Pancreas (tissue), 10 donors: ENCODE measurements at regions not wholly inside any gene's neighbourhood (a gene's known extent, or its start where the extent isn't known, plus 50 kb on each side); places are given as distances from the start of the nearest gene placed in this dataset.

Experiments
- ATAC-seq, 4 donors: fragments of 200-7000 bp; cut with Tn5 transposase; one replicate each; pipeline versions ENCODE4 v1.8.0 to v1.9.1; 2020; ENCODE audit warnings: mild to moderate bottlenecking in 4 of 4, moderate library complexity in 4 of 4
- DNase-seq, 6 donors: peaks; one replicate each; pipeline ENCODE4 v3.0.0-alpha.2; 2020
- FAIRE-seq: peaks from 2 replicates; lab custom pipeline; 2012; peaks lifted over from hg19 to GRCh38; lab: Jason Lieb, UNC
- H3K27ac ChIP-seq, 4 donors: fragments of 200-600 bp; sonication (generic); 1 replicate in 3 of 4; 2 replicates in 1 of 4; pipeline versions ENCODE4 v1.5.0 to v1.8.0; 2020
- H3K27me3 ChIP-seq, 4 donors: fragments of 200-600 bp; one replicate each; pipeline ENCODE4 v1.8.0; 2021
- H3K36me3 ChIP-seq, 3 donors: fragments of 200-600 bp; sonication (generic) in 1 of 3; one replicate each; pipeline versions ENCODE4 v1.5.0 to v1.8.0; 2020 to 2021
- H3K4me1 ChIP-seq, 3 donors: fragments of 200-600 bp; one replicate each; pipeline ENCODE4 v1.8.0; 2021
- H3K4me3 ChIP-seq, 4 donors: fragments of 200-600 bp; sonication (generic) in 2 of 4; one replicate each; pipeline versions ENCODE4 v1.5.0 to v1.8.0; 2020 to 2021
- H3K9me3 ChIP-seq, 4 donors: fragments of 200-600 bp; one replicate each; pipeline ENCODE4 v1.8.0; 2021
- CTCF ChIP-seq, 4 donors: fragments of 200-600 bp; sonication (generic) in 3 of 4; IDR thresholded peaks; one replicate each; pipeline versions ENCODE4 v1.5.0 to v1.8.0; 2021; ENCODE audit warnings: antibody characterized with exemption in 4 of 4
- WGBS, 2 donors: extraction: QIAGEN DNeasy Blood & Tissue Kit; methylation state at CpG; one replicate each; pipeline ENCODE4 v1.1.7; 2013; 5-methylcytosine and 5-hydroxymethylcytosine counted together
- intact Hi-C, 3 donors: fragments of 100-400 bp; cut with DNase I; formaldehyde crosslinking; loops; one replicate each; pipeline versions ENCODE4 v1.11.1 to v1.14.2; 2022
- donor health status: healthy with polysubstance abuse.
- donor health status: DM: no; HTN: no; CAD: no; lungs with moderate emphysema.
- donor health status: DM: no; HTN: no; CAD: no.
- donor health status: control.
- donor health status: control.
- donor health status: Bipolar disorder and iron deficiency.
- donor health status: DM: yes; HTN: yes; CAD: no.
- donor health status: DM: no; HTN: no; CAD: no.
- donor health status: DM: no; HTN: no; CAD: no.
- donor health status: DM: yes; HTN: yes; CAD: no.

- no peak for TF ChIP-seq CTCF (IDR thresholded peaks at IDR 0.05)
- no peak for FAIRE-seq
- Histone ChIP-seq H3K36me3 (no peaks in the 10 kb centered on the region), H3K4me1 (no peaks in the 10 kb centered on the region), H3K4me3 (no peak overlapping the region), H3K27ac (no peak overlapping the region), H3K27me3 (no peaks in the 10 kb centered on the region), H3K9me3 (no peaks in the 10 kb centered on the region)
- ATAC-seq, result peak in 2 of 4 donors; percentile 32 to 54
- intact Hi-C loops, result no loop called here
- 44 to 51% methylated on average over 16 of the region's 16 CpGs for WGBS, 2 donors
- DNase-seq, result peak in 1 of 6 donors; percentile 48
These were observed 175.0 kb downstream of the URI1 start for GRCh38 chr19:30116984-30117555.

GRCh38 chr19:30117636-30118145 is 175.7 kb downstream of the URI1 start:
- intact Hi-C loops, result no loop called here
- ATAC-seq (no peak), FAIRE-seq (no peak), DNase-seq (peak in 1 of 6 donors; percentile 51)
- no peaks in the 10 kb centered on the region for H3K27me3 ChIP-seq
- H3K36me3 ChIP-seq, result no peaks in the 10 kb centered on the region
- no peaks in the 10 kb centered on the region for H3K4me1 ChIP-seq
- H3K9me3 ChIP-seq, result no peaks in the 10 kb centered on the region
- TF ChIP-seq CTCF (IDR thresholded peaks at IDR 0.05), result no peak
- WGBS, 2 donors, result 78 to 88% methylated on average over 12 of the region's 12 CpGs
- no peak overlapping the region for H3K4me3 ChIP-seq
- H3K27ac ChIP-seq, result no peak overlapping the region

GRCh38 chr19:30118221-30118620 is 176.2 kb downstream of the URI1 start:
- no peaks in the 10 kb centered on the region for H3K36me3 ChIP-seq
- no peaks in the 10 kb centered on the region for H3K4me1 ChIP-seq
- no peak for ATAC-seq
- H3K27me3 ChIP-seq, result no peaks in the 10 kb centered on the region
- no peaks in the 10 kb centered on the region for H3K9me3 ChIP-seq
- no peak overlapping the region for H3K4me3 ChIP-seq
- no peak for FAIRE-seq
- WGBS, 2 donors, result 74 to 85% methylated on average over 11 of the region's 11 CpGs
- no peak overlapping the region for H3K27ac ChIP-seq
- TF ChIP-seq CTCF (IDR thresholded peaks at IDR 0.05), result no peak
- intact Hi-C loops, result no loop called here
- DNase-seq, result no peak

- 53 to 58% methylated on average over 12 of the region's 12 CpGs for WGBS, 2 donors
- no peak for ATAC-seq
- no peaks in the 10 kb centered on the region for H3K27me3 ChIP-seq
- TF ChIP-seq CTCF (IDR thresholded peaks at IDR 0.05), result no peak
- no peaks in the 10 kb centered on the region for H3K36me3 ChIP-seq
- no peak overlapping the region for H3K27ac ChIP-seq
- no peak for FAIRE-seq
- no peaks in the 10 kb centered on the region for H3K4me1 ChIP-seq
- no peaks in the 10 kb centered on the region for H3K9me3 ChIP-seq
- peak in 1 of 6 donors; percentile 22 for DNase-seq
- intact Hi-C loops, result no loop called here
- H3K4me3 ChIP-seq, result no peak overlapping the region
These were observed 176.7 kb downstream of the URI1 start for GRCh38 chr19:30118760-30119159.

- no peak overlapping the region for H3K4me3 ChIP-seq
- no peaks in the 10 kb centered on the region for H3K4me1 ChIP-seq
- no peak for TF ChIP-seq CTCF (IDR thresholded peaks at IDR 0.05)
- H3K27ac ChIP-seq, result no peak overlapping the region
- DNase-seq (peak in 1 of 6 donors; percentile 24), FAIRE-seq (no peak), ATAC-seq (no peak)
- no peaks in the 10 kb centered on the region for H3K9me3 ChIP-seq
- intact Hi-C loops, result no loop called here
- 32 to 43% methylated on average over 12 of the region's 12 CpGs for WGBS, 2 donors
- no peaks in the 10 kb centered on the region for H3K36me3 ChIP-seq
- H3K27me3 ChIP-seq, result no peaks in the 10 kb centered on the region
These were observed 177.3 kb downstream of the URI1 start for GRCh38 chr19:30119180-30119908.
